ENCODE measurements at regions not wholly inside any gene's neighbourhood (a gene's known extent, or its start where the extent isn't known, plus 50 kb on each side); places are given as distances from the start of the nearest gene placed in this dataset.

GRCh38 chr5:61941637-61942036 is 364.4 kb upstream of the KIF2A start:
- TF ChIP-seq CTCF (IDR thresholded peaks at IDR 0.05) = no peak
- TF ChIP-seq POLR2A (IDR thresholded peaks at IDR 0.05) = no peak
